OCI-LY3 (cell line): ENCODE measurements at regions not wholly inside any gene's neighbourhood (a gene's known extent, or its start where the extent isn't known, plus 50 kb on each side); places are given as distances from the start of the nearest gene placed in this dataset.

Experiments
- H2AFZ ChIP-seq: fragments of 200-600, 300-600 bp; shearing (Covaris generic); 2 replicates; pipeline ENCODE4 v1.6.0; 2014; ENCODE audit warnings: antibody characterized with exemption, low read depth, low read length
- H3K27ac ChIP-seq: fragments of 200-600, 300-600 bp; sonication (generic); 2 replicates; pipeline ENCODE4 v1.5.1; 2014; ENCODE audit warnings: mild to moderate bottlenecking, low read length, moderate library complexity, mixed read lengths
- H3K27me3 ChIP-seq: fragments of 200-600, 300-600 bp; sonication (generic); 2 replicates; pipeline ENCODE4 v1.6.1; 2014; ENCODE audit warnings: low read depth, low read length, mixed read lengths
- H3K36me3 ChIP-seq: fragments of 200-600, 300-600 bp; sonication (generic); replicated peaks from 2 replicates; pipeline ENCODE3; 2014; ENCODE audit warnings: low read depth, low read length, mixed read lengths
- H3K4me1 ChIP-seq: fragments of 300-600, 200-600 bp; sonication (generic); 2 replicates; pipeline ENCODE4 v1.6.1; 2014; ENCODE audit warnings: low read length, mixed read lengths
- H3K4me2 ChIP-seq: fragments of 200-600, 300-600 bp; sonication (generic); 2 replicates; pipeline ENCODE4 v1.6.1; 2014; ENCODE audit warnings: low read length, mixed read lengths
- H3K4me3 ChIP-seq: fragments of 300-600, 200-600 bp; sonication (generic); 2 replicates; pipeline ENCODE4 v1.5.1; 2014; ENCODE audit warnings: antibody characterized with exemption, mild to moderate bottlenecking, low read length, moderate library complexity
- H3K79me2 ChIP-seq: fragments of 300-600, 200-600 bp; shearing (Covaris generic); 2 replicates; pipeline ENCODE4 v1.6.1; 2014; ENCODE audit warnings: mild to moderate bottlenecking, low read length, mixed read lengths
- H3K9ac ChIP-seq: fragments of 300-600, 200-600 bp; shearing (Covaris generic); 2 replicates; pipeline ENCODE4 v1.6.0; 2014; ENCODE audit warnings: mild to moderate bottlenecking, low read length, moderate library complexity
- H3K9me3 ChIP-seq: fragments of 200-600, 300-600 bp; shearing (Covaris generic); 2 replicates; pipeline ENCODE4 v1.6.1; 2014; ENCODE audit warnings: low read length, mixed read lengths; ENCODE audit not compliant: insufficient read depth
- H4K20me1 ChIP-seq: fragments of 200-600, 300-600 bp; sonication (generic); 2 replicates; pipeline ENCODE4 v1.6.1; 2016; ENCODE audit warnings: low read length, mixed read lengths; ENCODE audit not compliant: insufficient read depth
- EZH2phosphoT487 ChIP-seq: fragments of 200-600 bp; shearing (Covaris generic); IDR thresholded peaks from 2 replicates; pipeline ENCODE4 v1.6.1; 2018; ENCODE audit warnings: antibody characterized with exemption, mixed run types, low read depth
- TF ChIP-seq, protein P1 (sequence below): fragments of 200-600, 300-600 bp; sonication (generic); IDR thresholded peaks from 2 replicates; pipeline ENCODE4 v1.5.1; 2014; ENCODE audit warnings: antibody characterized with exemption, low read length, low read depth

DNA sequence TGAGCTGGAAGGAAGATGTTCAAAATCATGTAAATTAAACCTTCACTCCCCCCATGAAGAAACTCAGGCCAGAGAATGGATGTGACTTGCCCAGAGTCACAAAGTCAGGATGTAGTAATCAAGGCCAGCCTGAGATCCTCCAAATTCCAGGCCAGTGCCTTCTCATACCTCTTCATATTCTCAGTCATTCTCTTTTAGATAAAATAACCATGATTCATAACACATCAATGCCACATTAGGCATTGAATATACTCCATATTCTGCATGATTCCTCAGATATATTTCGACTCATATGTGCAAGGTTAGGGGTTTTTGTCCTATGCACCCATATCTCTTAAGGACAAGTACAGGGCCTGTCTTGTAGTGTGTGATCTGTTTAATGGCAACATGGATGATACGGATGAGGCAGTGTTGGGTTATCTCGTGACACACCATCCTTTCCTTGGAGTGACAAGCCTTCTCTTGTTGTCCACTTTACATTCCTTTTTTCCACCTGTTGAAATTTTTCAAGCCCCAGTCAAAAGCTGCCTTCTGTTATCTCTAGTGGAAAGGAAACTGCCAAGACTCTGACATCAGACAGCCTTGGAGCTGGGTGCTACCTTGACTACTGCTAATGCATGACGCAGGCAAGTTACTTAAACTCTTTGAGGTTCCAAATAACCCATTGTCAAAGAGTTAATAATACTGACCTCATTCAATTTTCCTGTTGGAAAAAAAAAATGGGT, 227.5 kb upstream of the NR4A3 start:
- Histone ChIP-seq H3K27me3 (no peaks in the 10 kb centered on the region), H3K9me3 (no peaks in the 10 kb centered on the region), H3K4me2 (peak overlapping the region; percentile 78), H2AFZ (no peak overlapping the region), H3K36me3 (peaks cover 10% of the 10 kb centered on the region), H4K20me1 (no peaks in the 10 kb centered on the region), H3K79me2 (no peaks in the 10 kb centered on the region), H3K27ac (peak overlapping the region; percentile 97), H3K4me1 (peaks cover 81% of the 10 kb centered on the region), H3K4me3 (peak overlapping the region; percentile 51; the same call in 1 of the 2 replicates), H3K9ac (peak overlapping the region; percentile 78)
- no peak for TF ChIP-seq EZH2phosphoT487
- TF ChIP-seq, protein P1, sequence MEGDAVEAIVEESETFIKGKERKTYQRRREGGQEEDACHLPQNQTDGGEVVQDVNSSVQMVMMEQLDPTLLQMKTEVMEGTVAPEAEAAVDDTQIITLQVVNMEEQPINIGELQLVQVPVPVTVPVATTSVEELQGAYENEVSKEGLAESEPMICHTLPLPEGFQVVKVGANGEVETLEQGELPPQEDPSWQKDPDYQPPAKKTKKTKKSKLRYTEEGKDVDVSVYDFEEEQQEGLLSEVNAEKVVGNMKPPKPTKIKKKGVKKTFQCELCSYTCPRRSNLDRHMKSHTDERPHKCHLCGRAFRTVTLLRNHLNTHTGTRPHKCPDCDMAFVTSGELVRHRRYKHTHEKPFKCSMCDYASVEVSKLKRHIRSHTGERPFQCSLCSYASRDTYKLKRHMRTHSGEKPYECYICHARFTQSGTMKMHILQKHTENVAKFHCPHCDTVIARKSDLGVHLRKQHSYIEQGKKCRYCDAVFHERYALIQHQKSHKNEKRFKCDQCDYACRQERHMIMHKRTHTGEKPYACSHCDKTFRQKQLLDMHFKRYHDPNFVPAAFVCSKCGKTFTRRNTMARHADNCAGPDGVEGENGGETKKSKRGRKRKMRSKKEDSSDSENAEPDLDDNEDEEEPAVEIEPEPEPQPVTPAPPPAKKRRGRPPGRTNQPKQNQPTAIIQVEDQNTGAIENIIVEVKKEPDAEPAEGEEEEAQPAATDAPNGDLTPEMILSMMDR: no peak

DNA sequence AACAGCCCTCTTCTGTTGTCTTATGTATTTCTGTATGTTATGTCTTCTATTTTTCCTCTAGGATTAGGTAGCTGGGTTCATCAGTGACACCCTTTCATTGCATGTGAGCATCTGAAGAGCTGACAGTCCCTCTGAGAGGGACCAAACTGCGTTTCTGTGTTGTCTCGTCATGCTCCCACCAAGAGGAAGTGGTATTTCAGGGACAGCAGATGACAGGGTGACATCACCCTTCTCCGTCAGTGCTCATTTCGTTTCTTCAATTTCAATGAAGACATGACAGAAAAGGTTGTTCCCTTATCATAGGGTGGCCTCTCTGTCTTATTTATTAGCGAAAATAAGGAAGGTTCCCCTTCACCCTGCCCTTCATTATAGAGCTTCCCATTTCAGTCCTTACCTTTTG, 225.9 kb upstream of the NR4A3 start:
- H3K4me2 ChIP-seq: peak overlapping the region; percentile 50
- no peaks in the 10 kb centered on the region for H4K20me1 ChIP-seq
- no peaks in the 10 kb centered on the region for H3K27me3 ChIP-seq
- TF ChIP-seq, protein P1: no peak
- no peak for TF ChIP-seq EZH2phosphoT487
- H2AFZ ChIP-seq: no peak overlapping the region
- peak overlapping the region; percentile 55 for H3K9ac ChIP-seq
- H3K9me3 ChIP-seq: no peaks in the 10 kb centered on the region
- no peaks in the 10 kb centered on the region for H3K79me2 ChIP-seq
- H3K4me1 ChIP-seq: peaks cover 69% of the 10 kb centered on the region
- H3K36me3 ChIP-seq: no peaks in the 10 kb centered on the region
- peak overlapping the region; percentile 97 for H3K27ac ChIP-seq
- H3K4me3 ChIP-seq: peak overlapping the region; percentile 17

DNA sequence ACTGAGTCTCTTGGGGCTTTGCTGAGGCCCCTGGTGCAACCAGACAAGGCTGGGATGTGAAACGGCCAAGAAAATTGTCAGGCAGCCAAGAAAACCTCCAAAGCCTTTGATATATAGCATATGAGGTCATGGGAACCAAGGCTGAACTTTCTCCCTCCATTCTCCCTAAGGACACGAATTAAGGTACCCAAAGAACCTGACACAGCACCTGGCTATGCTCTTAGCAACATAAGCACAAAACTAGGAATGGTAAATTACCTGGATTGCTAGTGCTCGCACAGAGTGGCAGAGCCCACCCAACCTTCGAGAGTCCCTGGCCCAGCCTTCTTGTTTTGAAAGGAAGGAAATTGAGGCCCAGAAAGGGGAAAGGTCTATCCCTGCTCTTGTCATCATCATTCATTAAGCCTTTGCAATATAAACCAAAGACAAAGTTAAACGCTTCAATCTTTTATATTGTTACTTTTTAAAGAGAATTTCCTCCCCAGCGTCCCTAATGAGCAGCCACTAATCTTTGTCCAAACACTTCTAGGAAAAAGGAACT, 220.0 kb upstream of the NR4A3 start:
- Histone ChIP-seq H3K27me3 (no peaks in the 10 kb centered on the region), H3K9ac (no peak overlapping the region), H3K36me3 (no peaks in the 10 kb centered on the region), H4K20me1 (no peaks in the 10 kb centered on the region), H3K4me1 (peaks cover 22% of the 10 kb centered on the region), H2AFZ (no peak overlapping the region), H3K4me3 (no peak overlapping the region), H3K9me3 (no peaks in the 10 kb centered on the region), H3K27ac (no peak overlapping the region), H3K79me2 (no peaks in the 10 kb centered on the region), H3K4me2 (no peak overlapping the region)
- TF ChIP-seq EZH2phosphoT487: no peak
- TF ChIP-seq, protein P1: no peak

DNA sequence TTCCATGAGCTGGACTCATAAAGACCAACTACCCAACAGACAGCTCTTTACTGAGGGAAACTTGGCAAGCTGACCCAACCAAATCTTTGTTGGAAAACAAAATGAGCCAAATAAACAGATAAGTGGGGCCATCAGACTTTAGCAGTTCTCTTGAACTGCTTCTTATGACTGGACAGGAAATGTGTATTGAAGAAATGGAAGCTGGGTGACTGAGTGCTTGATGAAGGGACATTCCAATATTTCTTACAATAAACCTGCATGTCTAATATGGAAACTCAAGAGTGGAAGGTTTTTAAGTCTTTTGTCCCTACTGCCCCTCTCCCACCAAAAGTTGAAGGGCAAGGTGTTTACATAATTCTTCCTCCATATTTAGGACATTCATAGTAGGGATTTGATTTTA, 218.8 kb upstream of the NR4A3 start:
- H3K4me3 ChIP-seq: no peak overlapping the region
- no peaks in the 10 kb centered on the region for H3K9me3 ChIP-seq
- H3K9ac ChIP-seq: no peak overlapping the region
- H3K79me2 ChIP-seq: no peaks in the 10 kb centered on the region
- no peak overlapping the region for H2AFZ ChIP-seq
- peaks cover 9% of the 10 kb centered on the region for H3K4me1 ChIP-seq
- H3K36me3 ChIP-seq: no peaks in the 10 kb centered on the region
- 0 out of 2 replicates have a peak overlapping the region, but pooled peaks have one; percentile 13 for H3K4me2 ChIP-seq
- H3K27me3 ChIP-seq: no peaks in the 10 kb centered on the region
- TF ChIP-seq, protein P1: no peak
- TF ChIP-seq EZH2phosphoT487: no peak
- no peak overlapping the region for H3K27ac ChIP-seq
- H4K20me1 ChIP-seq: no peaks in the 10 kb centered on the region
